ENCODE measurements at regions not wholly inside any gene's neighbourhood (a gene's known extent, or its start where the extent isn't known, plus 50 kb on each side); places are given as distances from the start of the nearest gene placed in this dataset.

DNA sequence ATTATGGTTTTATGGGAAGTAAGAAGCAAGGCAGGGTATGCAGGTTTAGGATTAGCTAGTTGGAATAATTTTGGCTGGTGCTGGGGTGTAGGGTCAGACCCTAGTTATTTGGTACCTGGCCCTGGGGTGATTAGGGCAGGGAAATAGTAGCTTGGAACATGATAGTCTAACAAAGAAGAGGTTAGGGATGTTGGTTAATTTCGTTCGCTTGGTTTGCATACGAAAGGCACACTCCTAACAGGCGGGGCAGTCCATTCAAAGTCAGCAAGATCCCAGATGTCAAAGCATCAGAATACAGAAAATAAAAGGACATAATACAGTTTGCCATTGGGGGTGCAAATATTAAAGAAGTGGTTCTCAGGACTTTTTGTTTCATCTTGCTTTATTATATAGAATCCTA, 55.7 kb upstream of the ITPRID1 start:
- 94% methylated on average over 4 of the region's 4 CpGs for WGBS
- intact Hi-C loops (cut with DNase I) = no loop called here
- TF ChIP-seq POLR2AphosphoS5 (IDR thresholded peaks at IDR 0.05) = no peak
- TF ChIP-seq POLR2A (IDR thresholded peaks at IDR 0.05) = no peak
- TF ChIP-seq, protein P1, sequence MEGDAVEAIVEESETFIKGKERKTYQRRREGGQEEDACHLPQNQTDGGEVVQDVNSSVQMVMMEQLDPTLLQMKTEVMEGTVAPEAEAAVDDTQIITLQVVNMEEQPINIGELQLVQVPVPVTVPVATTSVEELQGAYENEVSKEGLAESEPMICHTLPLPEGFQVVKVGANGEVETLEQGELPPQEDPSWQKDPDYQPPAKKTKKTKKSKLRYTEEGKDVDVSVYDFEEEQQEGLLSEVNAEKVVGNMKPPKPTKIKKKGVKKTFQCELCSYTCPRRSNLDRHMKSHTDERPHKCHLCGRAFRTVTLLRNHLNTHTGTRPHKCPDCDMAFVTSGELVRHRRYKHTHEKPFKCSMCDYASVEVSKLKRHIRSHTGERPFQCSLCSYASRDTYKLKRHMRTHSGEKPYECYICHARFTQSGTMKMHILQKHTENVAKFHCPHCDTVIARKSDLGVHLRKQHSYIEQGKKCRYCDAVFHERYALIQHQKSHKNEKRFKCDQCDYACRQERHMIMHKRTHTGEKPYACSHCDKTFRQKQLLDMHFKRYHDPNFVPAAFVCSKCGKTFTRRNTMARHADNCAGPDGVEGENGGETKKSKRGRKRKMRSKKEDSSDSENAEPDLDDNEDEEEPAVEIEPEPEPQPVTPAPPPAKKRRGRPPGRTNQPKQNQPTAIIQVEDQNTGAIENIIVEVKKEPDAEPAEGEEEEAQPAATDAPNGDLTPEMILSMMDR (IDR thresholded peaks at IDR 0.05) = no peak

GRCh38 chr7:31462636-31463035, 51.3 kb upstream of the ITPRID1 start:
- Histone ChIP-seq H3K36me3 (no peaks in the 10 kb centered on the region), H3K27ac (no peak overlapping the region), H3K4me1 (replicated peaks) (no peaks in the 10 kb centered on the region), H3K9me3 (no peaks in the 10 kb centered on the region), H3K4me3 (no peak overlapping the region), H3K27me3 (replicated peaks; ENCODE audit: insufficient read depth) (no peaks in the 10 kb centered on the region)
- WGBS = 89% methylated on average over 3 of the region's 3 CpGs
- intact Hi-C loops (cut with DNase I) = no loop called here
- TF ChIP-seq POLR2A (IDR thresholded peaks at IDR 0.05) (no peak), POLR2AphosphoS5 (IDR thresholded peaks at IDR 0.05) (no peak)
- TF ChIP-seq, protein P1 (IDR thresholded peaks at IDR 0.05) = no peak
- DNase-seq (ENCODE audit: low spot score) = no peak

More for the DNA sequence above, 55.7 kb upstream of the ITPRID1 start:
- Histone ChIP-seq H3K4me1 (replicated peaks) (no peaks in the 10 kb centered on the region), H3K36me3 (no peaks in the 10 kb centered on the region), H3K27me3 (replicated peaks; ENCODE audit: insufficient read depth) (no peaks in the 10 kb centered on the region), H3K27ac (no peak overlapping the region), H3K9me3 (no peaks in the 10 kb centered on the region), H3K4me3 (no peak overlapping the region)
- DNase-seq (ENCODE audit: low spot score) = no peak
